HUES6 (cell line): ENCODE measurements at regions not wholly inside any gene's neighbourhood (a gene's known extent, or its start where the extent isn't known, plus 50 kb on each side); places are given as distances from the start of the nearest gene placed in this dataset.

ENCODE experiments used
- H3K27ac ChIP-seq: 2 replicates; pipeline ENCODE4 v1.7.0; 2013; ENCODE audit warnings: low read depth, mild to moderate bottlenecking, low read length, inconsistent platforms
- H3K27me3 ChIP-seq: 2 replicates; pipeline ENCODE4 v1.6.1; 2013; ENCODE audit warnings: low read length; ENCODE audit not compliant: control insufficient read depth, insufficient read depth
- H3K36me3 ChIP-seq: 2 replicates; pipeline ENCODE4 v1.6.1; 2013; ENCODE audit warnings: low read length; ENCODE audit not compliant: control insufficient read depth, insufficient read depth
- H3K4me1 ChIP-seq: 2 replicates; pipeline ENCODE4 v1.6.1; 2013; ENCODE audit warnings: low read length; ENCODE audit not compliant: control insufficient read depth, insufficient read depth
- H3K4me3 ChIP-seq: 2 replicates; pipeline ENCODE4 v1.5.1; 2013; ENCODE audit warnings: low read depth, low read length
- H3K9ac ChIP-seq: one replicate; pipeline ENCODE4 v1.6.1; 2013; ENCODE audit warnings: mild to moderate bottlenecking, low read length
- H3K9me3 ChIP-seq: 2 replicates; pipeline ENCODE4 v1.6.1; 2013; ENCODE audit warnings: low read depth, low read length; ENCODE audit not compliant: control insufficient read depth, insufficient read depth

DNA sequence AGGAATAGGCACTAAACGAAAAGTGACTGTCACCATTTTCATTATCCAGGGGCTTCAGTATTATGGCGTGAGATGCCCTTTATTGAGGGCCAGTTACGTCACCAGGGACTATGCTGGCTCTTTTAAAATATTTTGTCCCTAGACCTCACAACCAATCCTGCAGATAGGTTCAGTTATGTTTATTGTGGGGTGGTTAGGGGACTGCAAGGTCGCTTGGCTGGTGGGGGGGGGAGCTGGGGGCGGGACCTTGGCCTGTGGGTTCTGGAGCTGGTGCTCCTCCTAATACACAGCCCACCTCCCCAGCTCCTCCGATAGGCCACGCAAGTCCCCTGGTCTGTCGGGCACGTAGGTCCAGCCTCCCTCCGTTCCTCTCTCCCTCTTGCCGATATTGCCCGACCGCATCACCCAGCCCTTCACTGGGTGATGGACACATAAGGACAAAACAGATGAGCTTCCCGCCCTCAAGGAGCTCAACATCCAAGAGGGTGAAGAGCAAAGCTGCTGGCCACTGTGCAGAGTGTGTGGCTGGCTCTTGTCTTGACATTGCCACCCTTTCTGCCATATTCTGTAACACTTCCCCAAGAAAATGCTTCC is 271.8 kb downstream of the MATN1 start:
- Histone ChIP-seq H3K4me3 (no peak overlapping the region), H3K9me3 (no peaks in the 10 kb centered on the region; the same call in 1 of the 2 replicates), H3K27me3 (no peaks in the 10 kb centered on the region), H3K27ac (no peak overlapping the region), H3K36me3 (no peaks in the 10 kb centered on the region), H3K9ac (no peak overlapping the region), H3K4me1 (no peaks in the 10 kb centered on the region)

DNA sequence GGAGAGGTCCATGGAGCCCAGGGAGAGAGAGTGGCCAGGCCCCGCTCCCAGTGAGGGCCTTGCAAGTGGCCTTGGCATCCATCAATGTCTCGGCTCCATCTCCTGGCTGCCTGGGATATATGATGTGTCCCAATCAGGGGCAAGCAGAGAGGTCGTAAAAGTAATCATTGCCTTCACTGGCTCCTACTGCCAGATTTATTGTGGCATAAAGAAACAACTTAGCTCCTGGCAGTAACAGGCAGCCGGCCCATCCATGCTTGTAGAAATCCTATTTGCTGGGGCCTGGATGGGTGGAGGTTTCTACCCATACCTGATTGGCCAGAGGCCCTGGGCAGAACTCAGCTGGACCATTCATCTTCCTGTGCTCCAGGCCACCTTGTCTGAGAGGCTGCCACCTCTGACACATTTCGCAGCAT is 272.6 kb downstream of the MATN1 start:
- Histone ChIP-seq H3K36me3 (no peaks in the 10 kb centered on the region), H3K9me3 (no peaks in the 10 kb centered on the region; the same call in 1 of the 2 replicates), H3K4me1 (no peaks in the 10 kb centered on the region), H3K27ac (no peak overlapping the region), H3K27me3 (no peaks in the 10 kb centered on the region), H3K9ac (no peak overlapping the region), H3K4me3 (no peak overlapping the region)

DNA sequence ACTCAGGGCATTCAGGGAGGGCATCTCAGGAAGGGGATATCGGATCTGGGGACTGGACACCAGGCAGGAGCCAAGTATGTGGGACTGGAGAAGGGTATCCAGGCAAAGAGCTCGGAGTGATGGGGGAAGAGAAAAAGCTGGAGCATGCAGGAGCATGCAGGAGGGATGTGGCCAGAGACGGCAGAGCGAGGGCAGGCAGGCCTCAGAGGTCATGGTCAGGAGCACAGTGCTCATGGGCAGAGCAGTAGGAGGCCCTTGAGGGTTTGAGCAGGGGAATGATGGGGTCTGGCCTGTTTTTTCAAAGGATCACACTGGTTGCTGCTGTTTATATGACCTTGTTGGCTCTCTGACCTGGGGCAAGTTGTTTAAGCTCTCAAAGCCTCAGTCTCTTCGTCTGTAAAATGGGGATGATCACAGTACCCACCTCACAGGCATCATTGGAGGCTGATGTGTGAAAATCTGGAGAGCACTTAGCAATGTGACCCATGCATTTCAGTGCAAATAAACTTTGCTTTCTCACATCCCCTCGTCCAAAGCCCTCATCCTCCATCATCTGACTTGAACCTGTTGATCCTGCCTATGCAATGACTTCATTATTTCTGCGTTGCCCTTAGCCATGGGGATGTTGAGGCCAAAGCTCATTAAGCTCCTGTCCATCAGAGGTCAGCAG is 273.1 kb downstream of the MATN1 start:
- Histone ChIP-seq H3K9ac (no peak overlapping the region), H3K27ac (no peak overlapping the region), H3K4me3 (no peak overlapping the region), H3K36me3 (no peaks in the 10 kb centered on the region), H3K9me3 (no peaks in the 10 kb centered on the region; the same call in 1 of the 2 replicates), H3K27me3 (no peaks in the 10 kb centered on the region), H3K4me1 (no peaks in the 10 kb centered on the region)

DNA sequence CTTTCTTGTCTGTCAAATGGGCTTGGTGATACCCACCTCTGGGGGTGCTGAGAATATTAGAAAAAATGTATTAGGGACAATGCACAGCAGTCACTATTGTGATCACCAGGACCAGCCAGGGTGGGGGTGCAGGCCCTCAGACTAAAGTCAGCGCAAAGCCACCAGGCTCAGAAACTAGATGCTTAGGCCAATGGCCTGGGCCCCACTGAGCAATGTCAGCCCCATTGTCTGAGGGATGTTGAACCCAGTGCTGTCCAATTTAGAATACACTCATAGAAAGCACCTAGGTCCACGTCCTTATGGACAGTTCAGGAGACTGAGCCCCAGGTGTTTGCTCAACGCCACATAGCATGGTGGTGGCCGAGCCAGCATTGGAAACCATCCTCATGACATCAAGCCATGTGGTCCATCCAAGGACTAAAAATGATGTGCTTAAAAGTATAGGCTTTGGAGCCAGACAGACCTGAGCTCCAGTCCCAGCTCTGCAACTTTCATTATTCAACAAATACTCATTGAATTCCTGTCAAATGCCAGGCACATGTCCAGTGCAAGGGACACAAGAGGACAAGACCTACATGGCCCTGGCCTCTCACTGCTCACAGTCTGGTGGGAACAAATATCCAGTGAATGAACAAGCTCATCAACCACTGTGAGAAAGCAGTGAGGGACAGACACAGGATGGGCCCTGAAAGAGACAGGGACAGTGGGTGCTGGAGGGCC is 273.8 kb downstream of the MATN1 start:
- no peak overlapping the region for H3K9ac ChIP-seq
- no peak overlapping the region for H3K27ac ChIP-seq
- H3K4me1 ChIP-seq = no peaks in the 10 kb centered on the region
- H3K27me3 ChIP-seq = no peaks in the 10 kb centered on the region
- H3K4me3 ChIP-seq = no peak overlapping the region
- H3K36me3 ChIP-seq = no peaks in the 10 kb centered on the region
- H3K9me3 ChIP-seq = no peaks in the 10 kb centered on the region; the same call in 1 of the 2 replicates

DNA sequence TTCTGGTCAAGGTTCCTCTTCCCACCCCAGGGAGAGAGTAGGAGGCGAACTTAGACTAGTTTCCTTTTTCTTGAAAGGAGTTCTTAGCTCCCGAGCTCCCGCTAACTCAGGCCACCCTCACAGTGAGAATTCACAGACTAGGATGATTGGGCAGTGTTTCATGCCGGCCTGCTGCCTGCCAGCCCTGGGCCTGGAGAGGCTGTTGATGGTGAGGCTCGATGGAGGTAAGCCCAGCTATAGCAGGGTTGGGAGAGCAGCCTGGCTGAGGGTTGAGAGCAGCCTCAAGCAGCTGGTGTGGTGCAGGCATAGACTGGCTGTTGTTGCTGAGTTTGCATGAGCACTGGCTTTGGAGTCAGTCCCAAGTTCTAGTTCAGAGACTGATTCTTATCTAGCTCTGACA is 274.4 kb downstream of the MATN1 start:
- Histone ChIP-seq H3K4me3 (no peak overlapping the region), H3K36me3 (no peaks in the 10 kb centered on the region), H3K27me3 (no peaks in the 10 kb centered on the region), H3K9ac (no peak overlapping the region), H3K27ac (no peak overlapping the region), H3K4me1 (no peaks in the 10 kb centered on the region), H3K9me3 (no peaks in the 10 kb centered on the region; the same call in 1 of the 2 replicates)

DNA sequence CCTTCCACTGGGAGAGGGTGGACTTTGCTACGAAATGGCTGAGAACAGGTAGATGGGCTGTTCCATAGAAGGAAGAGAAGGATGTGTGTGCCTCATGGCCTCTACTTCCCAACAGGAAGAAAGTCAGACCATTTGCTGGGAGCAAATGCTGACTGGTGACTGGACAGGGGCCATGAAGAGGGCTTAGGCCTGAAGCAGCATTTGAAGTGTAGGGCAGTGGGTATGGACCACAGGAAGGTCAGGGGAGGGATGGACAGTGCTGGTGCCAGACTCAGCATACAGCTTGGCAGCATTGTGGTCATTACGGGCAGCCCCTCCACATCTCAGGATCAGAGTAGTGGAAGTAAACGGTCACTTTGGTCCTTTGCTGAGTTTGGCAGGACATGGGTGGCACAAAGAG is 275.7 kb downstream of the MATN1 start:
- H3K36me3 ChIP-seq = no peaks in the 10 kb centered on the region
- no peak overlapping the region for H3K9ac ChIP-seq
- H3K4me1 ChIP-seq = no peaks in the 10 kb centered on the region
- H3K9me3 ChIP-seq = no peaks in the 10 kb centered on the region; the same call in 1 of the 2 replicates
- H3K4me3 ChIP-seq = no peak overlapping the region
- H3K27ac ChIP-seq = no peak overlapping the region
- H3K27me3 ChIP-seq = no peaks in the 10 kb centered on the region

DNA sequence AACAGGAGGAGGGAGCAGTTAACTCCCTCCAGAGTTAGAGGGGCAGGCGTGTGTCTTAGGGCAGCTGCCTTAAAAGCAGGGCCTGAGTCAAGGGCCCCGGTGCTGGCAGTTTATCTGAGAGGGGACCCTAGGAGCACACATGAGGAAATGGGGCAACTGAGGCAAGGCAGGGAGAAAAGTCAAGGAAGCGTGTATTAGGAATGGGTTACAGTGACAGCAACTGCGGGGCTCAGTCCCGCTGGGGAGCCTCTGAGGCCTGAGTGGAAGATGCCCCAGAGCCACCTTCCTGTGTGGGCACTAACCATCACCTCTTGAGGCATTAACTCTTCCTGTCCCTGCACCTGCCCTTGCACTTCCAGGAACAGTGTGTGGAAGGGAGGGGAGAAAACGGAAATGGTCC is 276.3 kb downstream of the MATN1 start:
- Histone ChIP-seq H3K4me3 (no peak overlapping the region), H3K36me3 (no peaks in the 10 kb centered on the region), H3K27me3 (no peaks in the 10 kb centered on the region), H3K4me1 (no peaks in the 10 kb centered on the region), H3K27ac (no peak overlapping the region), H3K9ac (no peak overlapping the region), H3K9me3 (no peaks in the 10 kb centered on the region)

DNA sequence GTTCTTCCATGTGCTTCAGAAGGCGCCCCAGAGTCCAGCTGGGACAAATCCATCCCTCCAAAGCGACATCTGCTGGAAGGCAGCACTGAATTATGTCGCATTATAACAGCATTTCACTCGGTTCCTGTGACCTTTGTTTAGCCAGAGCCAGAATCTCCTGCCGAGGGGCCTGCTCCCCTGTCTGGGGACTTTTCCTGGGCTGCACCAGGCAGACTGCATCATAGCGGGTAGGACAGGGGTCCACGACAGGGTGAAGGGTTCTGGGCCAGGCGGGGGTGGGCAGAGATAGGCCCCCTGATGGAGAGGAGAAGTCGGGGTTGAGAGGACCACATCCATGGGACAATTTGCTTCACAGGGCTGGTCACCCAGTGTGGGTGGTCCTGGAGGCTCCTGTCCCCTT is 276.9 kb downstream of the MATN1 start:
- no peaks in the 10 kb centered on the region for H3K27me3 ChIP-seq
- no peak overlapping the region for H3K4me3 ChIP-seq
- no peaks in the 10 kb centered on the region for H3K9me3 ChIP-seq
- H3K4me1 ChIP-seq = no peaks in the 10 kb centered on the region
- H3K36me3 ChIP-seq = no peaks in the 10 kb centered on the region
- H3K9ac ChIP-seq = no peak overlapping the region
- H3K27ac ChIP-seq = no peak overlapping the region

DNA sequence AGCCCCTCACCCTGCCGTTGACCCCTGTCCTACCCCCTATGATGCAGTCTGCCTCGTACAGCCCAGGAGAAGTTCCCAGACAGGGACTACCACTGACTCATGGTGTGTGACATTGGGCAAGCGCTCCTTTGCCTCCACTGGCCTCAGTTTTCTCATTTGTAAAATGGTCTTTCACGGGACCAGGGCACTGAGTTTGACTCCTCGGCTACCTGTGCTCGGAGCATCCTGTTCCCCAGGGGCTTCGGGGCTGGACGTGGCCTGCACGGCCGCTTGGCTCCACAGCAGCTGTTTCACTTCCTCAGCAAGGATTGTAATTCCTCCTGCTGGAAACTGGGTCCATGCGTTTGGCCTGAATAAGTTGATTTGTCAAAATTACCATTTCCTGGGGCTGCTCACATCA is 277.3 kb downstream of the MATN1 start:
- H3K36me3 ChIP-seq = no peaks in the 10 kb centered on the region
- no peak overlapping the region for H3K4me3 ChIP-seq
- H3K9me3 ChIP-seq = no peaks in the 10 kb centered on the region
- H3K27ac ChIP-seq = no peak overlapping the region
- H3K4me1 ChIP-seq = no peaks in the 10 kb centered on the region
- no peaks in the 10 kb centered on the region for H3K27me3 ChIP-seq
- peak overlapping the region; percentile 19 for H3K9ac ChIP-seq

DNA sequence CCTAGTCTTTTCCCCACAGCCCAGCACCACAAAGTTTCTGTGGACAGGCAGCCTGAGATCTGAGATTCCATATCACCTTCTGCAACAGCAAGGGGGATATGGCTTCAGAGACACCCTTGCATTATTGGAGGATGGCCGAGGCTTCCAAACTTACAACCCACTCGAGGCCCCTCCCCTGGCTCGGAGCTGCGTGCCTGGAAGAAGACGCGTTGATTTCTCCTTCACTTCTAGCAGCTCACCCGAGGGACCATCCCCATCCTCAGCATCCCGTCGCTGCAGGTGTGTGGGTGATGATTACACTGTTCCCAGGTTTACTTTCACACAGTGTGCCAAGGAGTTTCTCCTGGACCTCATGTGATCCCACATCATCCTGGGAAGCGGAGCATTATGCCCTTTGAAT is 277.9 kb downstream of the MATN1 start:
- Histone ChIP-seq H3K9ac (no peak overlapping the region), H3K4me1 (no peaks in the 10 kb centered on the region), H3K27me3 (no peaks in the 10 kb centered on the region), H3K27ac (no peak overlapping the region), H3K4me3 (no peak overlapping the region), H3K9me3 (no peaks in the 10 kb centered on the region), H3K36me3 (no peaks in the 10 kb centered on the region)

DNA sequence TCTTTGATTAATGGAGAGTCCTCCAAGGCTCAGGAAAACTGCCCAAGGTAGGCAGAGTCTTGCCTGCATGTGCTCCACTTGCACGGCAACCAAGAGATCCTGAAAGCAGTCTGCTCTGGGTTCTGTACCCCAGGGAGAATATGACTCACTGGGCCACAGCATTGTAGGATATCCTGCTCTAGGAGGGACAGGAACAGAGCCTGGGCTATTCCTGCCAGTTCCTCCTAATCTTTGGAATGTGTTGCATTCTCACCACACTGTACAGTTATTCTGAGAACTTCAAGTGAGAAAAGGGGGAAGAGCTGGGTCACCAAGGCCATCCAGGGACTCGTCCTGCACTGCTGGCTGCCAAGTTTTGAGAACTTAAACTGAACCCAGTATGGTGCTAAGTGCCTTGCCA is 278.5 kb downstream of the MATN1 start:
- no peaks in the 10 kb centered on the region for H3K27me3 ChIP-seq
- no peaks in the 10 kb centered on the region for H3K4me1 ChIP-seq
- no peaks in the 10 kb centered on the region for H3K36me3 ChIP-seq
- H3K27ac ChIP-seq = no peak overlapping the region
- H3K9me3 ChIP-seq = no peaks in the 10 kb centered on the region
- H3K9ac ChIP-seq = no peak overlapping the region
- no peak overlapping the region for H3K4me3 ChIP-seq
